A549 (cell line): ENCODE measurements at regions not wholly inside any gene's neighbourhood (a gene's known extent, or its start where the extent isn't known, plus 50 kb on each side); places are given as distances from the start of the nearest gene placed in this dataset.

Experiments
- ATAC-seq, 2 experiments: fragments of 200-7000 bp in 1 of 2; fragments of >200 bp in 1 of 2; cut with Nextera tagmentation in 1 of 2; cut with Tn5 transposase in 1 of 2; 3 replicates each; pipeline versions ENCODE4 v1.8.0 to v1.9.1; 2018 to 2020; ENCODE audit warnings: mild to moderate bottlenecking in 1 of 2, moderate library complexity in 1 of 2
- CTCF ChIA-PET: fragments of 300-600 bp; sonication (Branson Sonifier 250); formaldehyde crosslinking; extraction: SDS; loops from one replicate; lab custom pipeline; 2021; ENCODE audit warnings: antibody characterized with exemption, inconsistent platforms; lab: Yijun Ruan, JAX
- POLR2A ChIA-PET: fragments of 350-600 bp; formaldehyde crosslinking; extraction: SDS; loops from one replicate; lab custom pipeline; 2021; ENCODE audit warnings: antibody characterized with exemption, inconsistent platforms; lab: Yijun Ruan, JAX
- DNase-seq, 2 experiments: peaks; one replicate each; pipeline versions ENCODE4 v3.0.0 to v3.0.0-alpha.2; 2011 to 2016; ENCODE audit warnings: low read depth in 1 of 2, low spot score in 1 of 2
- FAIRE-seq: peaks from 2 replicates; lab custom pipeline; 2011; peaks lifted over from hg19 to GRCh38; lab: Jason Lieb, UNC
- H3K27ac ChIP-seq, 2 experiments: fragments of >200 bp; sonication (Bioruptor Twin); formaldehyde crosslinking; 3 replicates each; pipeline ENCODE4 v1.5.1; 2016 to 2017
- H3K4me1 ChIP-seq: fragments of >200 bp; sonication (Bioruptor Twin); formaldehyde crosslinking; 3 replicates; pipeline ENCODE4 v1.6.1; 2016
- H3K4me2 ChIP-seq: fragments of >200 bp; sonication (Bioruptor Twin); formaldehyde crosslinking; 3 replicates; pipeline ENCODE4 v1.6.1; 2016
- H3K4me3 ChIP-seq: fragments of >200 bp; sonication (Bioruptor Twin); formaldehyde crosslinking; 3 replicates; pipeline ENCODE4 v1.5.1; 2016
- H3K9me3 ChIP-seq: fragments of >200 bp; sonication (Bioruptor Twin); formaldehyde crosslinking; 3 replicates; pipeline ENCODE4 v1.6.1; 2016
- BHLHE40 ChIP-seq: IDR thresholded peaks from 2 replicates; pipeline ENCODE4 v1.6.1; 2012; ENCODE audit warnings: low read depth, low read length, inconsistent platforms
- CBX8 ChIP-seq: fragments of 200-600 bp; sonication (generic); IDR thresholded peaks from 2 replicates; pipeline ENCODE4 v1.6.1; 2016
- CHD2 ChIP-seq: fragments of 150-350 bp; IDR thresholded peaks from 2 replicates; pipeline ENCODE4 v1.6.1; 2014; ENCODE audit warnings: low read length; ENCODE audit not compliant: partially characterized antibody
- CHD4 ChIP-seq: fragments of 200-600 bp; sonication (generic); IDR thresholded peaks from 2 replicates; pipeline ENCODE4 v1.6.1; 2016; ENCODE audit warnings: antibody characterized with exemption, mild to moderate bottlenecking, borderline replicate concordance
- EHMT2 ChIP-seq: fragments of 200-600 bp; sonication (generic); IDR thresholded peaks from 2 replicates; pipeline ENCODE4 v1.6.1; 2016; ENCODE audit warnings: antibody characterized with exemption, low read depth, mild to moderate bottlenecking, moderate library complexity
- ELK1 ChIP-seq: fragments of 150-350 bp; IDR thresholded peaks from 2 replicates; pipeline ENCODE4 v1.6.1; 2014; ENCODE audit warnings: low read depth, mild to moderate bottlenecking, low read length
- EP300 ChIP-seq, 2 experiments: fragments of >200 bp; sonication (Bioruptor Twin); formaldehyde crosslinking; IDR thresholded peaks; 2 replicates in 1 of 2; 3 replicates in 1 of 2; pipeline ENCODE4 v1.6.1; 2016 to 2017
- FOSL2 ChIP-seq, 2 experiments: fragments of 450-650 bp in 1 of 2; fragments of >200 bp in 1 of 2; sonication (Bioruptor Twin) in 1 of 2; formaldehyde crosslinking; IDR thresholded peaks; 2 replicates each; pipeline versions ENCODE4 v1.5.0 to v1.6.1; 2016 to 2020; ENCODE audit warnings: mild to moderate bottlenecking in 1 of 2, moderate library complexity in 1 of 2
- GATA3 ChIP-seq: IDR thresholded peaks from 2 replicates; pipeline ENCODE4 v1.6.1; 2012; ENCODE audit warnings: borderline replicate concordance
- HES2 ChIP-seq: fragments of >200 bp; sonication (Bioruptor Twin); formaldehyde crosslinking; IDR thresholded peaks from 2 replicates; pipeline ENCODE4 v1.6.1; 2016
- HOXA7 ChIP-seq: fragments of 250-450 bp; sonication (Bioruptor Pico); IDR thresholded peaks from 2 replicates; pipeline ENCODE4 v1.5.0; 2020; ENCODE audit warnings: mild to moderate bottlenecking, moderate library complexity
- KDM1A ChIP-seq: fragments of 200-600 bp; sonication (generic); IDR thresholded peaks from 2 replicates; pipeline ENCODE4 v1.6.1; 2016; ENCODE audit warnings: low read depth, mild to moderate bottlenecking
- MAX ChIP-seq: IDR thresholded peaks from 2 replicates; pipeline ENCODE4 v1.6.1; 2012
- MYC ChIP-seq: IDR thresholded peaks from 2 replicates; pipeline ENCODE4 v1.6.1; 2012; ENCODE audit warnings: mild to moderate bottlenecking, inconsistent platforms, low read length, improper control_type of control experiment, borderline replicate concordance
- NFE2L2 ChIP-seq: fragments of 150-350 bp; conservative IDR thresholded peaks from 2 replicates; pipeline ENCODE4 v1.6.1; 2014; ENCODE audit warnings: low read length
- PHF8 ChIP-seq: fragments of 200-600 bp; sonication (generic); IDR thresholded peaks from 2 replicates; pipeline ENCODE4 v1.6.1; 2016; ENCODE audit warnings: low read depth, mild to moderate bottlenecking, antibody characterized with exemption, moderate library complexity, borderline replicate concordance
- POLR2AphosphoS2 ChIP-seq: conservative IDR thresholded peaks from 2 replicates; pipeline ENCODE4 v1.6.1; 2012; ENCODE audit warnings: low read length, improper control_type of control experiment, inconsistent platforms
- RAD21 ChIP-seq, 2 experiments: fragments of >200 bp in 1 of 2; sonication (Bioruptor Twin) in 1 of 2; formaldehyde crosslinking in 1 of 2; IDR thresholded peaks in 1 of 2; conservative IDR thresholded peaks in 1 of 2; 2 replicates in 1 of 2; 3 replicates in 1 of 2; pipeline ENCODE4 v1.6.1; 2012 to 2018; ENCODE audit warnings: inconsistent platforms in 1 of 2
- RNF2 ChIP-seq: fragments of 200-600 bp; sonication (generic); IDR thresholded peaks from 2 replicates; pipeline ENCODE4 v1.6.1; 2016; ENCODE audit warnings: low read depth, mild to moderate bottlenecking, antibody characterized with exemption, moderate library complexity, borderline replicate concordance
- TP53 ChIP-seq: fragments of 250-450 bp; sonication (Bioruptor Pico); IDR thresholded peaks from 2 replicates; pipeline ENCODE4 v1.5.0; 2021; ENCODE audit warnings: mild to moderate bottlenecking, moderate library complexity
- ZNF302 ChIP-seq: fragments of 250-450 bp; sonication (Bioruptor Pico); IDR thresholded peaks from 2 replicates; pipeline ENCODE4 v1.9.0; 2021; ENCODE audit warnings: inconsistent platforms, mild to moderate bottlenecking, moderate library complexity
- WGBS: methylation state at CpG from one replicate; pipeline ENCODE4 v1.1.6; 2017; ENCODE audit errors: missing lambda C conversion rate; 5-methylcytosine and 5-hydroxymethylcytosine counted together
- TF ChIP-seq, protein P1 (sequence below): fragments of 250-450 bp; sonication (Bioruptor Pico); IDR thresholded peaks from 2 replicates; pipeline ENCODE4 v1.5.0; 2021; ENCODE audit warnings: mild to moderate bottlenecking, moderate library complexity, borderline replicate concordance
- TF ChIP-seq, protein P2 (sequence below): fragments of 250-450 bp; sonication (Bioruptor Pico); IDR thresholded peaks from 2 replicates; pipeline ENCODE4 v1.5.0; 2020; ENCODE audit warnings: low read depth, mild to moderate bottlenecking, moderate library complexity
- TF ChIP-seq, protein P3 (sequence below): fragments of >200 bp; sonication (Bioruptor Twin); formaldehyde crosslinking; IDR thresholded peaks from 3 replicates; pipeline ENCODE4 v1.5.1; 2016

DNA sequence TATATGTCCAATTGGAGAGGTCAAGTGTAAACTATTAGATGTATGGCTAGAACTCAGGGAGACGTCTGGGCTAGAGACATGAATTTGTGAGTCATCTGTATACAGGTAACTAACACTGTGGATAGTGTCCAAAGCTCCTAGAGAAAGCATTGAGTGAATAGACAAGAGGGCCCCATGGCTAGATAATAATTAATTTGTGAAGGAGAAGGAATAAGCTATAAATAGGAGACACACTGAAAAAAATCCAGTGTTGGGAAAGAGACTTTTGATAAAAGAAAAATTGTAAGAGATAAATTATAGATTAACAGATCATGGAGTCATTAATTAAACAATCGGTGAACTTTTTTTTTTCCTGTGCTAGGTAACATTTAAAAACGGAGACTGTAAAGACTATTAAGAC, 326.6 kb upstream of the PRICKLE1 start:
- 10% methylated on average over 3 of the region's 3 CpGs for WGBS
- H3K9me3 ChIP-seq: no peaks in the 10 kb centered on the region
- DNase-seq (peak in 1 of 2 experiments; percentile 29), ATAC-seq (peak; percentile 38 to 43; a peak in 1 of 6 replicates), FAIRE-seq (no peak)
- 0 out of 5 replicates have a peak, but pooled peaks of 1 of the 2 experiments have one; percentile 1 for TF ChIP-seq RAD21 (conservative IDR thresholded peaks at IDR 0.05 in 1 of 2, IDR thresholded peaks at IDR 0.05 in 1 of 2)
- no peak for TF ChIP-seq ELK1
- no peak for TF ChIP-seq FOSL2 (IDR thresholded peaks at IDR 0.05)
- peak; percentile 21; the same call in 1 of the 2 replicates for TF ChIP-seq FOSL2 (CRISPR knock-in tag; IDR thresholded peaks at IDR 0.05)
- POLR2A ChIA-PET: no interaction called here
- H3K4me3 ChIP-seq: no peak overlapping the region
- peaks cover 15% of the 10 kb centered on the region for H3K4me1 ChIP-seq
- CTCF ChIA-PET: no interaction called here
- peak overlapping the region; percentile 32 to 52; a peak in 3 of 6 replicates for H3K27ac ChIP-seq
- peak overlapping the region; percentile 60 for H3K4me2 ChIP-seq

DNA sequence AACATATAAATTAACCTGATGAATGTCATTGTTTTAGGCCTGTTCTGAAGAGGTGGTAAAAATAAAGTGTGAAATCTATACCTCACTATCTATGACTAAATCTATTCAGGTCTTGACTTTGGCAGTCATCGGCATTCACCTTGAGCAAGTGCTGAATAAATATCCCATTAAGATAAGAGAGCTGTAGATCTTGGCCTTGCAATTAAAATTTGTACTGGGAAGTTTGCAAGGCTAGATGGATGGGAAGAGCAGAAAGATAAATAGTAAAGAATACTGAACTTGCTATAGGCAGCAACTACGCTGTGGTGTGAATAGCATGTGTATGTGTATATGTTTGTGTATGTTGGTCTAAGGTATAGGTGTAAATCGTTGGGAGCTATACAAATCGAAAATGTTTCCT, 325.9 kb upstream of the PRICKLE1 start:
- 31% methylated on average over 4 of the region's 4 CpGs for WGBS

GRCh38 chr12:42912367-42912766, 322.8 kb upstream of the PRICKLE1 start:
- ChIA-PET POLR2A (no interaction called here), CTCF (interaction anchor here (0.6 kb wide), 1 partner anchor 701 kb away, joined by 3 read pairs; no protein-coding TSS in a partner anchor)
- whole genome bisulfite sequencing: 20% methylated on average over 1 of the region's 1 CpG
- no peak overlapping the region for H3K4me2 ChIP-seq
- H3K9me3 ChIP-seq: no peaks in the 10 kb centered on the region; the same call in 2 of the 3 replicates
- DNase-seq (no peak), FAIRE-seq (no peak), ATAC-seq (no peak)
- H3K27ac ChIP-seq: no peak overlapping the region
- peaks cover 15% of the 10 kb centered on the region for H3K4me1 ChIP-seq
- H3K4me3 ChIP-seq: no peak overlapping the region
- TF ChIP-seq EP300 (IDR thresholded peaks at IDR 0.05): no peak
- TF ChIP-seq MYC: no peak
- TF ChIP-seq CBX8: no peak
- no peak for TF ChIP-seq CHD2
- TF ChIP-seq HES2: no peak
- no peak for TF ChIP-seq RNF2
- no peak for TF ChIP-seq BHLHE40
- no peak for TF ChIP-seq ZNF302 (CRISPR knock-in tag)
- TF ChIP-seq, protein P1, sequence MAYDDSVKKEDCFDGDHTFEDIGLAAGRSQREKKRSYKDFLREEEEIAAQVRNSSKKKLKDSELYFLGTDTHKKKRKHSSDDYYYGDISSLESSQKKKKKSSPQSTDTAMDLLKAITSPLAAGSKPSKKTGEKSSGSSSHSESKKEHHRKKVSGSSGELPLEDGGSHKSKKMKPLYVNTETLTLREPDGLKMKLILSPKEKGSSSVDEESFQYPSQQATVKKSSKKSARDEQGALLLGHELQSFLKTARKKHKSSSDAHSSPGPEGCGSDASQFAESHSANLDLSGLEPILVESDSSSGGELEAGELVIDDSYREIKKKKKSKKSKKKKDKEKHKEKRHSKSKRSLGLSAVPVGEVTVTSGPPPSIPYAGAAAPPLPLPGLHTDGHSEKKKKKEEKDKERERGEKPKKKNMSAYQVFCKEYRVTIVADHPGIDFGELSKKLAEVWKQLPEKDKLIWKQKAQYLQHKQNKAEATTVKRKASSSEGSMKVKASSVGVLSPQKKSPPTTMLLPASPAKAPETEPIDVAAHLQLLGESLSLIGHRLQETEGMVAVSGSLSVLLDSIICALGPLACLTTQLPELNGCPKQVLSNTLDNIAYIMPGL (CRISPR knock-in tag): no peak
- no peak for TF ChIP-seq KDM1A
- TF ChIP-seq CHD4: no peak

More for the DNA sequence above, 325.9 kb upstream of the PRICKLE1 start:
- FAIRE-seq (no peak), ATAC-seq (no peak), DNase-seq (no peak)
- no peak overlapping the region for H3K4me3 ChIP-seq
- TF ChIP-seq TP53 (CRISPR knock-in tag): no peak
- no peak for TF ChIP-seq MAX
- TF ChIP-seq GATA3: no peak
- TF ChIP-seq, protein P2, sequence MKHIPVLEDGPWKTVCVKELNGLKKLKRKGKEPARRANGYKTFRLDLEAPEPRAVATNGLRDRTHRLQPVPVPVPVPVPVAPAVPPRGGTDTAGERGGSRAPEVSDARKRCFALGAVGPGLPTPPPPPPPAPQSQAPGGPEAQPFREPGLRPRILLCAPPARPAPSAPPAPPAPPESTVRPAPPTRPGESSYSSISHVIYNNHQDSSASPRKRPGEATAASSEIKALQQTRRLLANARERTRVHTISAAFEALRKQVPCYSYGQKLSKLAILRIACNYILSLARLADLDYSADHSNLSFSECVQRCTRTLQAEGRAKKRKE (CRISPR knock-in tag): no peak
- no peak for TF ChIP-seq EP300 (IDR thresholded peaks at IDR 0.05)
- no peak for TF ChIP-seq MYC
- TF ChIP-seq POLR2AphosphoS2: no peak
- TF ChIP-seq HOXA7 (CRISPR knock-in tag): no peak
- no peak for TF ChIP-seq NFE2L2
- no peak for TF ChIP-seq FOSL2 (IDR thresholded peaks at IDR 0.05)
- no peak for TF ChIP-seq FOSL2 (CRISPR knock-in tag; IDR thresholded peaks at IDR 0.05)
- no peak for TF ChIP-seq EHMT2
- TF ChIP-seq RNF2: no peak
- no peak for TF ChIP-seq PHF8
- TF ChIP-seq ELK1: no peak
- TF ChIP-seq, protein P3, sequence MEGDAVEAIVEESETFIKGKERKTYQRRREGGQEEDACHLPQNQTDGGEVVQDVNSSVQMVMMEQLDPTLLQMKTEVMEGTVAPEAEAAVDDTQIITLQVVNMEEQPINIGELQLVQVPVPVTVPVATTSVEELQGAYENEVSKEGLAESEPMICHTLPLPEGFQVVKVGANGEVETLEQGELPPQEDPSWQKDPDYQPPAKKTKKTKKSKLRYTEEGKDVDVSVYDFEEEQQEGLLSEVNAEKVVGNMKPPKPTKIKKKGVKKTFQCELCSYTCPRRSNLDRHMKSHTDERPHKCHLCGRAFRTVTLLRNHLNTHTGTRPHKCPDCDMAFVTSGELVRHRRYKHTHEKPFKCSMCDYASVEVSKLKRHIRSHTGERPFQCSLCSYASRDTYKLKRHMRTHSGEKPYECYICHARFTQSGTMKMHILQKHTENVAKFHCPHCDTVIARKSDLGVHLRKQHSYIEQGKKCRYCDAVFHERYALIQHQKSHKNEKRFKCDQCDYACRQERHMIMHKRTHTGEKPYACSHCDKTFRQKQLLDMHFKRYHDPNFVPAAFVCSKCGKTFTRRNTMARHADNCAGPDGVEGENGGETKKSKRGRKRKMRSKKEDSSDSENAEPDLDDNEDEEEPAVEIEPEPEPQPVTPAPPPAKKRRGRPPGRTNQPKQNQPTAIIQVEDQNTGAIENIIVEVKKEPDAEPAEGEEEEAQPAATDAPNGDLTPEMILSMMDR: no peak
- no peaks in the 10 kb centered on the region for H3K9me3 ChIP-seq
- H3K4me1 ChIP-seq: peaks cover 15% of the 10 kb centered on the region
- H3K4me2 ChIP-seq: peak overlapping the region; percentile 60; the same call in 2 of the 3 replicates
- peak overlapping the region in 1 of 2 experiments; percentile 52; a peak in 2 of 6 replicates for H3K27ac ChIP-seq
- CTCF ChIA-PET: no interaction called here
- POLR2A ChIA-PET: no interaction called here
